ENCODE measurements at regions not wholly inside any gene's neighbourhood (a gene's known extent, or its start where the extent isn't known, plus 50 kb on each side); places are given as distances from the start of the nearest gene placed in this dataset.

DNA sequence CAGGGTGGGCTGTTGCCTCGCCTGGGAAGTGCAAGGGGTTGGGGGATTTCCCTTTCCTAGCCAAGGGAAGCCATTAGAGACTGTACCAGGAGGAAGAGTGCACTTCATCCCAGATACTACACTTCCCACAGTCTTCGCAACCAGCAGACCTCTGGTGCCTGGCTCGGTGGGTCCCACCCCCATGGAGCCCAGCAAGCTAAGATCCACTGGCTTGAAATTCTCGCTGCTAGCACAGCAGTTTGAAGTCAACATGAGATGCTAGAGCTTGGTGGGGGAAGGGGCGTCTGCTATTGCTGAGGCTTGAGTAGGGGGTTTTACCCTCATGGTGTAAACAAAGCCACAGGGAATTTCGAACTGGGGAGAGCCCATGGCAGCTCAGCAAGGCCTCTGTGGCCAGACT is 586.4 kb downstream of the HTR1A start:
- no peak overlapping the region for H3K27ac ChIP-seq
- TF ChIP-seq, protein P1, sequence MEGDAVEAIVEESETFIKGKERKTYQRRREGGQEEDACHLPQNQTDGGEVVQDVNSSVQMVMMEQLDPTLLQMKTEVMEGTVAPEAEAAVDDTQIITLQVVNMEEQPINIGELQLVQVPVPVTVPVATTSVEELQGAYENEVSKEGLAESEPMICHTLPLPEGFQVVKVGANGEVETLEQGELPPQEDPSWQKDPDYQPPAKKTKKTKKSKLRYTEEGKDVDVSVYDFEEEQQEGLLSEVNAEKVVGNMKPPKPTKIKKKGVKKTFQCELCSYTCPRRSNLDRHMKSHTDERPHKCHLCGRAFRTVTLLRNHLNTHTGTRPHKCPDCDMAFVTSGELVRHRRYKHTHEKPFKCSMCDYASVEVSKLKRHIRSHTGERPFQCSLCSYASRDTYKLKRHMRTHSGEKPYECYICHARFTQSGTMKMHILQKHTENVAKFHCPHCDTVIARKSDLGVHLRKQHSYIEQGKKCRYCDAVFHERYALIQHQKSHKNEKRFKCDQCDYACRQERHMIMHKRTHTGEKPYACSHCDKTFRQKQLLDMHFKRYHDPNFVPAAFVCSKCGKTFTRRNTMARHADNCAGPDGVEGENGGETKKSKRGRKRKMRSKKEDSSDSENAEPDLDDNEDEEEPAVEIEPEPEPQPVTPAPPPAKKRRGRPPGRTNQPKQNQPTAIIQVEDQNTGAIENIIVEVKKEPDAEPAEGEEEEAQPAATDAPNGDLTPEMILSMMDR (IDR thresholded peaks at IDR 0.05): no peak
- no peak for TF ChIP-seq ZFX (IDR thresholded peaks at IDR 0.05; ENCODE audit: borderline replicate concordance)

GRCh38 chr5:63374085-63374484 is 588.2 kb downstream of the HTR1A start:
- TF ChIP-seq, protein P1 (IDR thresholded peaks at IDR 0.05): no peak
- no peak for TF ChIP-seq ZFX (IDR thresholded peaks at IDR 0.05; ENCODE audit: borderline replicate concordance)
- no peak overlapping the region for H3K27ac ChIP-seq

DNA sequence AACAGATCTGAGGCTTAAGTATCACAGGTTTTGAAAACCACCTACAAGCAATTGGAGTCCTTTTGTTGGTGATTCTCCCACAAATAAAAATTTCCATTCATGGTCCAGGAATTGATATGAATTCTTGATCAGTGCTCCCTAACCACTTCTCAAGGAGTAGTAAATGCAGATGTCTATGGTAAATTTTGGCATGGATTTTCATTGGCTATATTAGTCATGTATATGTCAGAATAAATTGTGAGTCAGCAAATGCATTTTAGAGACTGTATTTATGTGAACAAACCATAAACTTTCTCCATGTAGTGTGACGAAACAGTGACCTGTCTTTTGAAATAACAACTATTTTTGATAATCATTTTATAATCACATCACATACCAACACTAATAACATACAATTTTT is 611.1 kb downstream of the HTR1A start:
- H3K27ac ChIP-seq: no peak overlapping the region
- TF ChIP-seq, protein P1 (IDR thresholded peaks at IDR 0.05): no peak
- no peak for TF ChIP-seq ZFX (IDR thresholded peaks at IDR 0.05; ENCODE audit: borderline replicate concordance)

DNA sequence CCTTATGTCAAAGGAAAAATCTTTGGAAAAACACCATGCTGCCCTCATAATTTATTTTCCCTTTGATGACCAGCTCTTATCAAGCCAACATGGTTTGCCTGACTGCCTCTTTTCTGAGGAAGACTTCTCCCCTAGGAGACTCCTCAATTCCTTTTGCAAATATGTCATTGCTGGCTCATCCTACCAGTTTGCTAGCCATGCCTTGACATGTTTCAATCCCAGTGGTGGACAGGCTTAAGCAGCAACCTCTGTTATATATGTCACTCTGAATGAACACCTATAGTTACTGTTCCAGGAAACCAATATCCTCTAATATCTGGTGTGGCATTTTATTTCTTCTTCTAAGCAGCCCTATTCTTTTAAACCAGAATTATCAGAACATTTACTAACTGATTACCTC is 615.8 kb downstream of the HTR1A start:
- H3K27ac ChIP-seq: no peak overlapping the region
- TF ChIP-seq ZFX (IDR thresholded peaks at IDR 0.05; ENCODE audit: borderline replicate concordance): no peak
- TF ChIP-seq, protein P1 (IDR thresholded peaks at IDR 0.05): no peak

DNA sequence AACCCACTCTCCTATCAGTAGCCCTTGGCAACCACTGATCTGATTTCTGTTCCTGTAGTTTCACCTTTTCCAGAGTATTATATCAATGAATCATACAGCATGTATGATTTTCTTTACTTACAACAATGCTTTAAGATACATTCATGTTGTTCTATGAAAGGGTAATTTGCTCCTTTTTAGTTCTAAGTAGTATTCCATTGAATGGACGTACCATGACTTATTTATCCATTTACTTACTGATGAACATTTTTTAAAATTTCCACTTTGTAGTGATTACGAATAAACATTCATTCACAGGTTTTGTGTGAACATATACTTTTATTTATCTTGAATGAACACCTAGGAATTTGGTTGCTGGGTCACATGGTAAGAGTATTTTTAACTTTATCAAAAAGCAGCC is 620.8 kb downstream of the HTR1A start:
- H3K27ac ChIP-seq: no peak overlapping the region
- TF ChIP-seq ZFX (IDR thresholded peaks at IDR 0.05; ENCODE audit: borderline replicate concordance): no peak
- TF ChIP-seq, protein P1 (IDR thresholded peaks at IDR 0.05): no peak

- no peak overlapping the region for H3K27ac ChIP-seq
- TF ChIP-seq, protein P1 (IDR thresholded peaks at IDR 0.05): no peak
- no peak for TF ChIP-seq ZFX (IDR thresholded peaks at IDR 0.05; ENCODE audit: borderline replicate concordance)
Measured at GRCh38 chr5:63323926-63324325, 638.3 kb downstream of the HTR1A start.

GRCh38 chr5:63314551-63314950 is 647.7 kb downstream of the HTR1A start:
- no peak overlapping the region for H3K27ac ChIP-seq
- TF ChIP-seq, protein P1 (IDR thresholded peaks at IDR 0.05): no peak
- no peak for TF ChIP-seq ZFX (IDR thresholded peaks at IDR 0.05; ENCODE audit: borderline replicate concordance)

All from 22Rv1 (cell line).